Fibroblast of villous mesenchyme (primary cell): ENCODE measurements at regions not wholly inside any gene's neighbourhood (a gene's known extent, or its start where the extent isn't known, plus 50 kb on each side); places are given as distances from the start of the nearest gene placed in this dataset.

ENCODE experiments used
- DNase-seq: peaks from one replicate; pipeline ENCODE4 v3.0.0-alpha.2; 2010; ENCODE audit warnings: low read depth
- H3K4me3 ChIP-seq: 2 replicates; pipeline ENCODE4 v1.5.1; 2011; ENCODE audit warnings: low read depth, mild to moderate bottlenecking, low read length
- TF ChIP-seq, protein P1 (sequence below): IDR thresholded peaks from 2 replicates; pipeline ENCODE4 v1.5.1; 2012; ENCODE audit warnings: low read depth, mild to moderate bottlenecking, low read length; ENCODE audit not compliant: insufficient read depth

DNA sequence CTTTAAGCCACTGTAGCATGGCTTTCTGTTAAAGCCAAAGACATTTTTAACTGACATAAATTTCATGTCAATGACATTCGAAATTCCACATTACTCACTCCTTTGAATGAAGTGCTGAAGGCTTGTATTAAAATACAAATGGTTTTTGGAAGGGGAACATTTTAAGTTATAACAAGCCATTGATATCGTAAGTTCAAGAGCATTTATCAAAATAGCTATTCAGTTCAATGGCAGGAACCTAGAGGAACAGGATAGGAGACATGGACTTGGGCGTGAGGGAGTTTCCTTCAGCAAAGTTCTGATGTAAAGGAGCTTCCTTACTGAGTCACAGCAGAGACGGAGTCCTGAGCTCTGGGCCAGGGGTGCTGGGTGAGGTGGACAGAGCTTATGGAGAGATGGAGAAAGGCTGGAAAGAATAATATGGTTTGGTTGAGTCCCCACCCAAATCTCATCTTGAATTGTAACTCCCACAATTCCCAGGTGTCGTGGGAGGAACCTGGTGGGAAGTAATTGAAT, 631.8 kb downstream of the BNC2 start:
- no peak overlapping the region for H3K4me3 ChIP-seq
- TF ChIP-seq, protein P1, sequence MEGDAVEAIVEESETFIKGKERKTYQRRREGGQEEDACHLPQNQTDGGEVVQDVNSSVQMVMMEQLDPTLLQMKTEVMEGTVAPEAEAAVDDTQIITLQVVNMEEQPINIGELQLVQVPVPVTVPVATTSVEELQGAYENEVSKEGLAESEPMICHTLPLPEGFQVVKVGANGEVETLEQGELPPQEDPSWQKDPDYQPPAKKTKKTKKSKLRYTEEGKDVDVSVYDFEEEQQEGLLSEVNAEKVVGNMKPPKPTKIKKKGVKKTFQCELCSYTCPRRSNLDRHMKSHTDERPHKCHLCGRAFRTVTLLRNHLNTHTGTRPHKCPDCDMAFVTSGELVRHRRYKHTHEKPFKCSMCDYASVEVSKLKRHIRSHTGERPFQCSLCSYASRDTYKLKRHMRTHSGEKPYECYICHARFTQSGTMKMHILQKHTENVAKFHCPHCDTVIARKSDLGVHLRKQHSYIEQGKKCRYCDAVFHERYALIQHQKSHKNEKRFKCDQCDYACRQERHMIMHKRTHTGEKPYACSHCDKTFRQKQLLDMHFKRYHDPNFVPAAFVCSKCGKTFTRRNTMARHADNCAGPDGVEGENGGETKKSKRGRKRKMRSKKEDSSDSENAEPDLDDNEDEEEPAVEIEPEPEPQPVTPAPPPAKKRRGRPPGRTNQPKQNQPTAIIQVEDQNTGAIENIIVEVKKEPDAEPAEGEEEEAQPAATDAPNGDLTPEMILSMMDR, result no peak
- DNase-seq, result no peak

DNA sequence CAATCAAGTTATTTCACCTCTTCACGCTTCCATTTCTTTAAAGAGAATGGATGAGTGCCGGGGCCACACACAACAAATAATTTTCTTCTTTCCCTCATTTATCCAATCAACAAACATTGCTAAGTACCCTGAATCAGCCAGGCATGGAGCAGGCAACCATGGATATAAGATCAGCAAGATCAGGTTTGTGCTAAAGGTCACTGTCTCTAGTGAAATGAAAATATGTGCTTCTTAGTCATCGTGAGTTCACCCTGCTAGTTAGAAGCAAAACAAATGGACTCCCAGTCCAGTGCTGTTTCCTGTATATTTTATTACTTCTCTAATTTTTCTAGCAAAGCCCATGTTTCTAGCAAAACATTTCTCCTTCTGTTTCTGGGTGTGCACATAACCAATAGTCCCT, 629.2 kb downstream of the BNC2 start:
- TF ChIP-seq, protein P1, result no peak
- DNase-seq, result peak; percentile 66
- no peak overlapping the region for H3K4me3 ChIP-seq

DNA sequence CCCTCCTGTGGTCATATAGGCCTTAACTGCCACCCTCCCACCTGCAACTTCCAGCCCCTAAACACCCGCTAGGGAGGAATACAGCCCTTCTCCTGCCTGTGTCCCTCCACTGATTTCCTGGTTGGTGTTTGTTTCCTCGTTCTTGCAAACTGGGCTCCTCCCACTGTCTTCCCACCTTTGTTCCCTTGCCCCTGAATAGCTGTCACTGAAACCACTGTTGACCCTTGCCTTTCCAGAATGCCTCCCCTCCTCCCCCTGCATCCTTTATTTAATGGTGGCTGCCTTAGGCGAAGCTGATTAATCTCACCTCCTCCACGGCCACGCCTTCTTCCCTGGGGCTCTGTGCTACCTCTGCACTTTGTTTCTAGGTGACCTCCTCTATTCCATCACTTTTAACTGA, 626.7 kb downstream of the BNC2 start:
- H3K4me3 ChIP-seq, result no peak overlapping the region
- DNase-seq, result no peak
- TF ChIP-seq, protein P1, result no peak

DNA sequence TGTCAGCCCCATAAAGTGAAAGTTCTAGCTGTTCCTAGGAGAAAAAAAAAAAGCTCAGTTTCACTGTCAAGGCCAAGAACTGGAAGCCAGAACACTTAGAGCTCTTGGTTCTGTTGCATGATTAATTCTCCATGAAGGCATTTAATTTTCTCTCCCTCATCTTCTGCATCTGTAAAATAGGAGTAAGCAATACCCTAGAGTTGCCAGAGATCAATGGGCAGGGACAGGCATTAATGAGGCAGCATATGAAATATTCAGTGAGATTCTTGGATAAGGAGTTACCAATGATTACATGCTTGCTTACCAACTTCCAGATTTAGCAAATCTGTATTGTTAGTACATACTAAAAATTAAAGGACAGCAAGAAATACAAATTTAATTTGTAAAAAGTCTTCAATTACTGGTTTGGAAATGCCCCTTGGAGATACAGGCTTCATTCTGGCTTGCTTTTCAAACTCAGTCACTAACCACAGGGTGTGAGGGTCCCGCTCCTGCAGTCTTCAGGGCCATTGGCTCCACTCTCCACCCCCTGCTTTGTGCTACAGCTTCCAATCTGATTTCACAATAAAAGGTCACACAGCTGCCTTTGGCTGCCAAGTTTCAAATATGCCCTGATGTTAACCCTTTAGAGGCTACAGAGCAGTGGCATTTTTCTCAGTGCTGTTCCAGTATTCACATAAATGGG, 624.6 kb downstream of the BNC2 start:
- TF ChIP-seq, protein P1, result no peak
- no peak for DNase-seq
- no peak overlapping the region for H3K4me3 ChIP-seq

DNA sequence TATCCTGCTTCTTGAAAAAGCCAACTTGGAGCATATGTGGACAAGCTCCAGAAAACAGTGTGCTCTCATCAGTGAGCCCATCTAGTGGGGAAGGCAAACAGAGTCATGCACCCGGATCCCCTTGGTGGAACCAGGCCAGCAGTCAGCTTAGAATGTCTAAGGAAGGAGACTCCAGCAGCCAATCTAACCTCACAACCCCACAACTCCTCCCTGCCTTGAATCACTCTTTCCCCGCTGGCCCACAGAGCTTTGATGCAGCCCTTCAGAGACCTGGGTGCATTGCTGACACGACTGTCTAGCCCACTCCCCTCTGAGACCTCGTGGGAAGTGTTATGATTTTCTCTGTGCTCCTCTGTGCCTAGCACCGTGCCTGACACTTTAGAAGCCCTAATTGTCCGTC, 623.7 kb downstream of the BNC2 start:
- TF ChIP-seq, protein P1, result no peak
- no peak for DNase-seq
- no peak overlapping the region for H3K4me3 ChIP-seq

DNA sequence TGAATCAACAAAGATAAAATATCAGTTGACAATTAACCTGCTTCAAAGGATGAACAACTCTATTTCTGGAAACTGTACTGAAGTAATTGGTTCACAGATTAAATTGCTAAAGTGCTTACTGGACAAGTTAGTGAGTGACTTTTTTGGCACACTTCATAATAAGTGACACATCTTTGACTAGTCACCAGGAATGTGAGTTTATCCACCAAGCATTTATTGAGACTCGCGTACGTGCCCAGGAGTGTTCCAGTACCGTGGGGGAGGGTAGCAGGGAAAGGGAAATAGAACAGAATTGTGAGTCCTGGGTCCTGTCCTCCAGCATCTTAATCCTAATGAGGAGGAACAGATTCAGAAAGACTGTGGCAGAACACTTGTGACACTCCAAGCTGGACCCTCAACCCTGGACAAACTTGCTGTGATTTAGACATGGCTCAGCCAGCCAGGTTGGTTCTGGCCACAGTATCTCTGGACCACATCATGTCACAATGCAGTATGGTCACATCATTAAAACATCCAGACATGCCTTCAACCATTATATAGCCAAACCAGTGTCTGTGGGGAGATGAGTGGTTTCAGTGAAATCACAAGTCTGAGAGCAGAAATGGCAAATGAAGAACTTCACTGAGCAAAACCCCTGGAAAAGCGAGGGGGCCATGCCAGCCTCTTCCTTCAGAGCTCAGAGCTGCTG, 623.1 kb downstream of the BNC2 start:
- no peak for DNase-seq
- TF ChIP-seq, protein P1, result no peak
- no peak overlapping the region for H3K4me3 ChIP-seq
